ENCODE measurements at regions not wholly inside any gene's neighbourhood (a gene's known extent, or its start where the extent isn't known, plus 50 kb on each side); places are given as distances from the start of the nearest gene placed in this dataset.

GRCh38 chr7:127530148-127530547 is 55.2 kb downstream of the GCC1 start:
- WGBS, 5 donors: 74 to 85% (median 81%) methylated on average over 1 of the region's 1 CpG
- intact Hi-C loops (cut with DNase I; ENCODE audit: low total_unique reads): no loop called here
- no peak overlapping the region for H3K4me3 ChIP-seq

GRCh38 chr7:127527561-127527960 is 57.8 kb downstream of the GCC1 start:
- TF ChIP-seq EP300 (IDR thresholded peaks at IDR 0.05): no peak
- TF ChIP-seq, protein P1, sequence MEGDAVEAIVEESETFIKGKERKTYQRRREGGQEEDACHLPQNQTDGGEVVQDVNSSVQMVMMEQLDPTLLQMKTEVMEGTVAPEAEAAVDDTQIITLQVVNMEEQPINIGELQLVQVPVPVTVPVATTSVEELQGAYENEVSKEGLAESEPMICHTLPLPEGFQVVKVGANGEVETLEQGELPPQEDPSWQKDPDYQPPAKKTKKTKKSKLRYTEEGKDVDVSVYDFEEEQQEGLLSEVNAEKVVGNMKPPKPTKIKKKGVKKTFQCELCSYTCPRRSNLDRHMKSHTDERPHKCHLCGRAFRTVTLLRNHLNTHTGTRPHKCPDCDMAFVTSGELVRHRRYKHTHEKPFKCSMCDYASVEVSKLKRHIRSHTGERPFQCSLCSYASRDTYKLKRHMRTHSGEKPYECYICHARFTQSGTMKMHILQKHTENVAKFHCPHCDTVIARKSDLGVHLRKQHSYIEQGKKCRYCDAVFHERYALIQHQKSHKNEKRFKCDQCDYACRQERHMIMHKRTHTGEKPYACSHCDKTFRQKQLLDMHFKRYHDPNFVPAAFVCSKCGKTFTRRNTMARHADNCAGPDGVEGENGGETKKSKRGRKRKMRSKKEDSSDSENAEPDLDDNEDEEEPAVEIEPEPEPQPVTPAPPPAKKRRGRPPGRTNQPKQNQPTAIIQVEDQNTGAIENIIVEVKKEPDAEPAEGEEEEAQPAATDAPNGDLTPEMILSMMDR (IDR thresholded peaks at IDR 0.05): no peak
- no peak for TF ChIP-seq POLR2A (IDR thresholded peaks at IDR 0.05)
- no peak for TF ChIP-seq POLR2AphosphoS5 (IDR thresholded peaks at IDR 0.05)
- no peaks in the 10 kb centered on the region for H3K4me1 ChIP-seq
- no peak overlapping the region for H3K27ac ChIP-seq
- H3K4me3 ChIP-seq: no peak overlapping the region
- intact Hi-C loops (cut with DNase I; ENCODE audit: low total_unique reads): no loop called here
- H3K27me3 ChIP-seq: no peaks in the 10 kb centered on the region
- H3K36me3 ChIP-seq: no peaks in the 10 kb centered on the region
- WGBS, 5 donors: 57 to 72% (median 65%) methylated on average over 4 of the region's 4 CpGs
- no peak for DNase-seq
- peaks cover 0 to 12% (median 2%) of the 10 kb centered on the region in 4 donors for H3K9me3 ChIP-seq

More at GRCh38 chr7:127530148-127530547, 55.2 kb downstream of the GCC1 start:
- TF ChIP-seq, protein P1 (IDR thresholded peaks at IDR 0.05): no peak
- TF ChIP-seq POLR2A (IDR thresholded peaks at IDR 0.05) (no peak), EP300 (IDR thresholded peaks at IDR 0.05) (no peak), POLR2AphosphoS5 (IDR thresholded peaks at IDR 0.05) (no peak)
- Histone ChIP-seq H3K27ac (no peak overlapping the region), H3K4me1 (no peaks in the 10 kb centered on the region), H3K27me3 (peaks cover 0 to 17% (median 0%) of the 10 kb centered on the region in 3 donors), H3K9me3 (peaks cover 0 to 12% (median 2%) of the 10 kb centered on the region in 4 donors), H3K36me3 (no peaks in the 10 kb centered on the region)
- no peak for DNase-seq

DNA sequence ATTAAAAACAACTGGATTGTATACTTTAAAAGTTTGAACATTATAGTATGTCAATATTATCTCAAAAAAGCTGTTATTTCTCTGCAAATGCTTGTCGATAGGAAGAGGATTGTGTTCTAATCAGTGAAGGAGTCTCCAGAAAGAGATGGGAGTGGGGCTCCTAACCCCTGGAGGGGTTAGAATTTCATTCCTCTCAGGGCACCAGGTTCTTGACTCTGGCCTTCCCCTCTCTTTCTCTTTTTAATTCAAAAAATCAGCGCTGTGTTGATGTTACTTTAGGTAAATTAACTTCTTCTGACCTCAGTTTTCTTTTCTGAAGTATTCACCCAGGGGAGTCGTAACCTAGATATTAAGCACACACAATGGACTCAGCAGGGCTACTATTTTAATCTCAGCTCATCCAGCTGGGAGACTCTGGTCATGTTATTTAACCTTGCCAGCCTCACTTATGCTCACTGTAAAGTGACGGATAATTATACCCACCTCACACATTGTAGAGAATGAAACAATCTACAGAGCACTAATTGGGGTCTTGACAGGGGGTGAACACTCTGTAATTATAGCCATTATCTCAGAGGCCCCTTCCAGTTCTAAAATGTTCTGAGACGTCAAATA is 59.4 kb downstream of the GCC1 start:
- no peak for DNase-seq
- Histone ChIP-seq H3K27ac (no peak overlapping the region), H3K36me3 (no peaks in the 10 kb centered on the region), H3K4me1 (no peaks in the 10 kb centered on the region), H3K9me3 (peaks cover 0 to 12% (median 5%) of the 10 kb centered on the region in 4 donors), H3K4me3 (no peak overlapping the region), H3K27me3 (no peaks in the 10 kb centered on the region)
- 54 to 65% (median 56%) methylated on average over 5 of the region's 5 CpGs for WGBS, 5 donors
- TF ChIP-seq POLR2AphosphoS5 (IDR thresholded peaks at IDR 0.05): no peak
- TF ChIP-seq, protein P1 (IDR thresholded peaks at IDR 0.05): no peak
- no peak for TF ChIP-seq EP300 (IDR thresholded peaks at IDR 0.05)
- no peak for TF ChIP-seq POLR2A (IDR thresholded peaks at IDR 0.05)
- intact Hi-C loops (cut with DNase I; ENCODE audit: low total_unique reads): no loop called here

DNA sequence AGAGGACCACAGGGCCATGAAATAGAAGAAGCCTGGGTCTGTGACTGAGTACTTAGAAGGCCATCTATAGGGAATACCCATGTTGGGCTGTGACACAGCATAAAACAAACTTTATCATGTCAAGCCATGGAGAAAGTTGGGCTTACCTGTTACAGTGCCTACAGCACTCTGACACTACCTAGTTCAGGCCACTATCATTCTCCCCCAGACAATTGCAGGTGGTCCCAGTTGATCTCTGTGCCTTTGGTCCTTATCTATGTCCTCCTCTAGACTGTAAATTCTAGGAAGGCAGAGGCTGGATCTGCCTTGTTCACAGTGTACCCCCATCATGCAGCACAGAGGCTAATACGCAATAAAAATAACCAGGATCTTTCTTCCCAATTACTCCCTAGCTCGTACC is 69.1 kb downstream of the GCC1 start:
- TF ChIP-seq POLR2A (IDR thresholded peaks at IDR 0.05) (no peak), POLR2AphosphoS5 (IDR thresholded peaks at IDR 0.05) (no peak), EP300 (IDR thresholded peaks at IDR 0.05) (no peak)
- TF ChIP-seq, protein P1 (IDR thresholded peaks at IDR 0.05): no peak
- intact Hi-C loops (cut with DNase I; ENCODE audit: low total_unique reads): no loop called here
- no peak for DNase-seq
- no peaks in the 10 kb centered on the region for H3K9me3 ChIP-seq
- no peak overlapping the region for H3K27ac ChIP-seq
- no peaks in the 10 kb centered on the region for H3K36me3 ChIP-seq
- H3K4me1 ChIP-seq: no peaks in the 10 kb centered on the region
- H3K27me3 ChIP-seq: no peaks in the 10 kb centered on the region
- 84 to 89% (median 85%) methylated on average over 2 of the region's 2 CpGs for WGBS, 5 donors
- no peak overlapping the region for H3K4me3 ChIP-seq

All from stomach (tissue), 8 donors.